HG03064 (cell line): ENCODE measurements at regions not wholly inside any gene's neighbourhood (a gene's known extent, or its start where the extent isn't known, plus 50 kb on each side); places are given as distances from the start of the nearest gene placed in this dataset.
"Not testable (repeated sequence)": the region's sequence is repeated elsewhere in the genome, so short reads cannot be mapped to it uniquely, and the experiment has no call there.

Experiments used
- ATAC-seq: cut with Tn5 transposase; IDR thresholded peaks from one replicate; pipeline ENCODE4 v1.9.1; 2021; ENCODE audit warnings: low read depth; ENCODE audit not compliant: unreplicated experiment

GRCh38 chr9:17888964-17889363 is 310.1 kb downstream of the SH3GL2 start:
- not testable (repeated sequence) for ATAC-seq

GRCh38 chr9:17894501-17895160 is 315.8 kb downstream of the SH3GL2 start:
- no peak for ATAC-seq

GRCh38 chr9:17900606-17901005 is 321.7 kb downstream of the SH3GL2 start:
- no peak for ATAC-seq

- no peak for ATAC-seq
These were observed 326.5 kb downstream of the SH3GL2 start for GRCh38 chr9:17905366-17905765.

GRCh38 chr9:17905781-17906175 is 326.9 kb downstream of the SH3GL2 start:
- ATAC-seq = no peak

GRCh38 chr9:17906176-17906840 is 327.4 kb downstream of the SH3GL2 start:
- no peak for ATAC-seq

- no peak for ATAC-seq
These were observed 328.2 kb downstream of the SH3GL2 start for GRCh38 chr9:17906841-17907778.

GRCh38 chr9:17907779-17908508 is 329.1 kb downstream of the SH3GL2 start:
- ATAC-seq = no peak

GRCh38 chr9:17926246-17926645 is 347.4 kb downstream of the SH3GL2 start:
- ATAC-seq = no peak

GRCh38 chr9:17927616-17928015 is 348.8 kb downstream of the SH3GL2 start:
- ATAC-seq = no peak

GRCh38 chr9:17928228-17928627 is 349.4 kb downstream of the SH3GL2 start:
- ATAC-seq = no peak

- no peak for ATAC-seq
These were observed 349.9 kb downstream of the SH3GL2 start for GRCh38 chr9:17928768-17929167.

- ATAC-seq = no peak
These were observed 350.6 kb downstream of the SH3GL2 start for GRCh38 chr9:17929506-17929905.

GRCh38 chr9:17930071-17930470 is 351.2 kb downstream of the SH3GL2 start:
- no peak for ATAC-seq

GRCh38 chr9:17936365-17936764 is 357.5 kb downstream of the SH3GL2 start:
- ATAC-seq = no peak

GRCh38 chr9:17938035-17938655 is 359.3 kb downstream of the SH3GL2 start:
- ATAC-seq = no peak

GRCh38 chr9:17942498-17942897 is 363.6 kb downstream of the SH3GL2 start:
- ATAC-seq = no peak

- ATAC-seq = no peak
These were observed 376.5 kb downstream of the SH3GL2 start for GRCh38 chr9:17955409-17955808.

- no peak for ATAC-seq
These were observed 379.5 kb downstream of the SH3GL2 start for GRCh38 chr9:17958363-17958762.

GRCh38 chr9:17962747-17963146 is 383.9 kb downstream of the SH3GL2 start:
- ATAC-seq = no peak
